Ureter (tissue), 1 donor: ENCODE measurements at regions not wholly inside any gene's neighbourhood (a gene's known extent, or its start where the extent isn't known, plus 50 kb on each side); places are given as distances from the start of the nearest gene placed in this dataset.

Experiments
- DNase-seq: peaks from one replicate; pipeline ENCODE4 v3.0.0-alpha.2; 2020; ENCODE audit warnings: low spot score
- donor health status: DM: yes; HTN: yes; CAD: no.

- no peak for DNase-seq
Observed at GRCh38 chr9:88692827-88693226, 157.8 kb downstream of the NXNL2 start.

GRCh38 chr9:88694625-88695024 lies 159.6 kb downstream of the NXNL2 start:
- DNase-seq, result no peak

GRCh38 chr9:88696501-88696900 lies 161.5 kb downstream of the NXNL2 start:
- no peak for DNase-seq

- no peak for DNase-seq
Observed at GRCh38 chr9:88697764-88698432, 162.9 kb downstream of the NXNL2 start.

GRCh38 chr9:88702985-88703384 lies 168.0 kb downstream of the NXNL2 start:
- no peak for DNase-seq

- DNase-seq, result no peak
Observed at GRCh38 chr9:88706193-88707113, 171.5 kb downstream of the NXNL2 start.

GRCh38 chr9:88710449-88710848 lies 175.5 kb downstream of the NXNL2 start:
- DNase-seq, result no peak

- no peak for DNase-seq
Observed at GRCh38 chr9:88711719-88712118, 176.7 kb downstream of the NXNL2 start.

GRCh38 chr9:88712484-88712883 lies 177.5 kb downstream of the NXNL2 start:
- DNase-seq, result no peak

- no peak for DNase-seq
Observed at GRCh38 chr9:88713010-88713409, 178.0 kb downstream of the NXNL2 start.

GRCh38 chr9:88716596-88717290 lies 181.8 kb downstream of the NXNL2 start:
- no peak for DNase-seq

GRCh38 chr9:88721025-88721424 lies 186.0 kb downstream of the NXNL2 start:
- no peak for DNase-seq

GRCh38 chr9:88721495-88722279 lies 186.7 kb downstream of the NXNL2 start:
- no peak for DNase-seq

- DNase-seq, result no peak
Observed at GRCh38 chr9:88722753-88723152, 187.8 kb downstream of the NXNL2 start.

GRCh38 chr9:88723751-88724150 lies 188.8 kb downstream of the NXNL2 start:
- no peak for DNase-seq

GRCh38 chr9:88724331-88724730 lies 189.4 kb downstream of the NXNL2 start:
- DNase-seq, result no peak

- DNase-seq, result no peak
Observed at GRCh38 chr9:88725300-88726019, 190.5 kb downstream of the NXNL2 start.

GRCh38 chr9:88726803-88727202 lies 191.8 kb downstream of the NXNL2 start:
- no peak for DNase-seq

- DNase-seq, result no peak
Observed at GRCh38 chr9:88730780-88731179, 195.8 kb downstream of the NXNL2 start.

GRCh38 chr9:88732128-88732527 lies 197.2 kb downstream of the NXNL2 start:
- DNase-seq, result no peak
